ENCODE measurements at regions not wholly inside any gene's neighbourhood (a gene's known extent, or its start where the extent isn't known, plus 50 kb on each side); places are given as distances from the start of the nearest gene placed in this dataset.

- TF ChIP-seq MAX (IDR thresholded peaks at IDR 0.05) = no peak
- TF ChIP-seq EP300 (IDR thresholded peaks at IDR 0.05; ENCODE audit: borderline replicate concordance) = no peak
- no peak for TF ChIP-seq CEBPB (IDR thresholded peaks at IDR 0.05)
- no peak for TF ChIP-seq RAD21 (IDR thresholded peaks at IDR 0.05; ENCODE audit: low read depth)
- TF ChIP-seq ZBTB7A (IDR thresholded peaks at IDR 0.05; ENCODE audit: low read depth) = no peak
- TF ChIP-seq REST (IDR thresholded peaks at IDR 0.05; ENCODE audit: low read depth) = no peak
- TF ChIP-seq USF1 (IDR thresholded peaks at IDR 0.05) = no peak
- no peak for TF ChIP-seq TEAD4 (IDR thresholded peaks at IDR 0.05)
These were observed 232.2 kb downstream of the IDS start for GRCh38 chrX:149272690-149273463.

All from Ishikawa (cell line).